ENCODE measurements at regions not wholly inside any gene's neighbourhood (a gene's known extent, or its start where the extent isn't known, plus 50 kb on each side); places are given as distances from the start of the nearest gene placed in this dataset.

GRCh38 chr3:10555263-10555662 is 49.9 kb upstream of the ATP2B2 start:
- peak; percentile 37 for DNase-seq (ENCODE audit: low spot score)

DNA sequence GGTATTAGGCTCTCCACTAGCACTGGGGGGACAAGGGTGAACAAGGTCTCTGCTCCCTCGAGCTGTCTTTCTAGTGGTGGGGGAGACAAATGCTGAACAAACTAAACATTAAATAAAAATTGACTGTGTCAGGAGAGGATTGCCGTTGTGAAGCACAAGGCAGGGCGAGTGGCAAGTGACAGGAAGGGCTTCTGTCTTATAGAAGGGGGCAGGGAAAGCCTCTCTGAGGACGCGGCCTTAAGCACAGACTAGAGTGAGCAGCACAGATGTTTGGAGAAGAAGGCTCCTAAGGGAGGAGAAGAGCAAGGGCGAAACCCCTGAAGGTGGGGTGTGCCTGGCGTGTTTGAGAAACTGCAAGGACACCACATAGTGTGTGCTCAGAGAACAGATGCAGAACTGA is 50.9 kb upstream of the ATP2B2 start:
- DNase-seq (ENCODE audit: low spot score) = peak; percentile 34

DNA sequence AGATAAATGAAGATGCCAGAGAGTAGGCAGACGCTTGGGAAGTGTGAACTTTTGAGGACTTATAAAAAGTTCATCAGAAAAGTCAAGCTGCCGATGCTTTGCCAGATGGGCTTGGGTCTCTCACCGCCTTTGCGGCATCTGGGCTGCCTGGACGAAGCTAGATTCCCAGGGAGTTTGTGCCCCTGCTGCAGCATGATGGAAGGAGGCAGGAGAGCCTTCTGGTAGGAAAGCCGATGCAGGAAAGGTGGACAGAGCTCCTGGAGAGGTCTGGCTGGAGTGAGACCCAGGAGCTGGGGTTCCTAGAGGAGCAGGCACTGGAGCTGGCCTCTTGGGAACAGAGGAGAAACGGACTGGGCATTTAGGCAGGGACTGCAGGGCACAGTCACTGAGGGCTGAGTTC is 51.9 kb upstream of the ATP2B2 start:
- DNase-seq (ENCODE audit: low spot score) = peak; percentile 42

DNA sequence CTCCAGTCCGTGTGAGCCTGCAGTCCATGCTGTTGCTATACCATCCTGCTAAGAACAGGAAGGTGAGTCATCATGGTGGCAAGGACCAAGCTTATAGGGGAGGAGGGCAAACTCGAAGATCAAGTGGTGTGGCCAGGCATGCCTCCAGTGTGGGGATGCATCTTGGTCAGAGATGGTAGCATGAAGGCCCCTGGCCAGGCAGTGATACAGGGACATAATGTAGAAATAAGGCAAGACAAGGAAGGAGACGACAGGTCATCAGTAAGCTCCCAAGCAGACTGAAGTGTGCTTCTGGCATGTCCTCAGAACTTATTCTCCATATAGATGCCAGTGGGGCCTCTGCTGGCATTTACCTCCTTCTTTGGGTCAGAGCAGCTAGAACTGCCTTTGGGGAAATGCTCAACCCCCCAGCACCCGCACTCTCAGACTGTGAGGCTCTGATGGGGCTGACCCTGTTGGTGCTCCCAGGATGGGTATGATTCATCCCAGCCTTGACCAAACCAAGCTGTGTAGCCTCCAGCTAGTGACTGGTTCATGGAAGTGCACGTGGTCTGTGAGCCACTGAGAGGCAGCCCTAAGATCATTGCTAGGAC is 52.5 kb upstream of the ATP2B2 start:
- peak; percentile 28 for DNase-seq (ENCODE audit: low spot score)

DNA sequence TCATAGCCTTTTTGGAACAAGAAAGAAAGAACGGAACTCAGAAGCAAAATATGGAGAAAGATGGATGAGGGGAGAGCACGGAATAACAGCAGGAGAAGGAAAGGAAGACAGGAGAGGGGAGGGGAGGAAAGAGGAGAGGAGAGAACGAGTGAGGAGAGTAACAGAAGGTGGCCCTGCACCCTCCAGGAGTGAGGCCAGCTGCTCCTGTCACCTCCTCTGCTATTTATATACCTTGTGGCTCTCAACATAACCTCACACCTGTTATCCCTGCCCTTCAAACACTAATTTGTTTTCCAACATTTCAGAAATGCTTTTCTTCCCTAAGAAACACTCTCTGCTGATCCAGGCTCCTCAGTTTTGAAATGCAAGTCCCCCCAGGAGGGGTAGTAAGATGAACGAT is 53.4 kb upstream of the ATP2B2 start:
- peak; percentile 18 for DNase-seq (ENCODE audit: low spot score)

GRCh38 chr3:10560060-10560861 is 54.9 kb upstream of the ATP2B2 start:
- peak; percentile 22 for DNase-seq (ENCODE audit: low spot score)

GRCh38 chr3:10561162-10561945 is 56.0 kb upstream of the ATP2B2 start:
- DNase-seq (ENCODE audit: low spot score) = peak; percentile 12

GRCh38 chr3:10561946-10562560 is 56.7 kb upstream of the ATP2B2 start:
- no peak for DNase-seq (ENCODE audit: low spot score)

DNA sequence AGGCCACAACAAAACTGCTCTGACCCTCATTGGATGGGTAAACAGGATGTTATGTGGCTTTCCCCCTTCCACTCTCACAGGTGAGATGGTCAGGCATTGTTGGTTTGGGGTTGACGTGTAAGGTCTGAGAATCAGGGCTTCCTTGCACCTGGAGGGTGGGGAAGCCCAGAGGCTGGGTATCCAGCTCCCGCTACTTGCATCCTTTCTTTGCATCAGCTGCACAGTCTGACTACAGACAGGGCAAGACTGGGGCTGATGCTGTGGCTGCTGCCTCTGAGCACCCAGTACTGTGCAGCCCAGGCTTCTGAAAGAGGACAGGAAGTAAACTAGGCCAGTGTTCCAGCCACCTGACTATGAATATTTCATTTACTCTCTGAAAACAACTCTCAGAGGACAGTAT is 58.0 kb upstream of the ATP2B2 start:
- DNase-seq (ENCODE audit: low spot score) = no peak

DNA sequence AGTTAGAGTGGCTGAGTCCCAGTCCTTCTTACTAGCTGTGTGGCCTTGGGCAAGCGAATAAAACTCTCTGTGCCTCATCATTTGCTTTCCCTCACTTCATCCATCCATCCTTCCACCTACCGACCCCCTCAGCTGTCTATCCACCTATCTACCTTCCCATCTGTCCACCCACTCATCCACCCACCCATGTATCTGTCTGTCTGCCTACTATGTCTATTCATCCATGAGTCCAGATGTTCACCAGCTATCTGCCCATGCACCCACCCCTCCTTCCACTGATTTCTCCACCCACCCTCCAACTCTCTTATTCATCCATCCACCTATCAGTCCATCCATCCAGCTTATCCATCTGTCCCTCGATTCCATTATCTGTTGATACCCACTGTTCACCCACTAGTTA is 60.4 kb upstream of the ATP2B2 start:
- DNase-seq (ENCODE audit: low spot score) = no peak

DNA sequence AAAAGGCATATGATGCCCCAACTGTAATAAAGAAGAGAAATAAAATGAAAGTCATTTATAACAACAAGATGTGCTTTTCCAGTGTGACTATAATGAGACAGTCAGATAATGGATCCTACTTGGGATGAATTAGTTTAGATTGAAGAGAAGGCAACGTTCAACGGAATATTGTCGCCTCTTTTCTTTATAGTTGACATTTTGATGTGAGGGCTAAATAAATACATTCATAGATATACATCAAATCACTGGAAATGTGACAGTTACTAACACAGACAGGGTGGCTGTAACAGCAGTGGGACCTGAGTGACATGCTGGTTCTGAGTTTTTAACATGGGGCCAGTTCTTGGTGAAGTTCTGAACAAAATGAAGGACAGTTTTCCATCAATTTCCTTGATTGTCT is 61.1 kb upstream of the ATP2B2 start:
- no peak for DNase-seq (ENCODE audit: low spot score)

DNA sequence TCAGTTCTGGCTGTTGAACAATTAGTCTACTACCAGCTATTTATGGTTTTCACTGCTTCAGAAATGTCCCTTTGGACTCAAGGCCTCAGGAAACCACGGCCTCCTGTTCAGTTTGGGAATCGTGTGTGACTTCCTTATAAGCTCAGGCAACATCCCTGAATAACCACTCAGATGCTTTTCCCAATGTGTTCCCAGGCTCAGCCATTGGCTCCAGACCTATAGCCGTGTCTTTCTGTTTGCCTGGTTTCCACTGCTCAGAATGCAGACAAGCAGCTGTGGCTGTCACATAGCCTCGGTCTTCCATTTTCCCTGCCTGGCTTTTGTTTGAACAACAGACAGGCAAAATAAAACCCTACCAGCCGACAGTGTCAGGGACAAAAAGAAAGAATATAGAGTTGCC is 63.2 kb upstream of the ATP2B2 start:
- DNase-seq (ENCODE audit: low spot score) = no peak

- DNase-seq (ENCODE audit: low spot score) = no peak
Measured at GRCh38 chr3:10570196-10570946, 65.0 kb upstream of the ATP2B2 start.

DNA sequence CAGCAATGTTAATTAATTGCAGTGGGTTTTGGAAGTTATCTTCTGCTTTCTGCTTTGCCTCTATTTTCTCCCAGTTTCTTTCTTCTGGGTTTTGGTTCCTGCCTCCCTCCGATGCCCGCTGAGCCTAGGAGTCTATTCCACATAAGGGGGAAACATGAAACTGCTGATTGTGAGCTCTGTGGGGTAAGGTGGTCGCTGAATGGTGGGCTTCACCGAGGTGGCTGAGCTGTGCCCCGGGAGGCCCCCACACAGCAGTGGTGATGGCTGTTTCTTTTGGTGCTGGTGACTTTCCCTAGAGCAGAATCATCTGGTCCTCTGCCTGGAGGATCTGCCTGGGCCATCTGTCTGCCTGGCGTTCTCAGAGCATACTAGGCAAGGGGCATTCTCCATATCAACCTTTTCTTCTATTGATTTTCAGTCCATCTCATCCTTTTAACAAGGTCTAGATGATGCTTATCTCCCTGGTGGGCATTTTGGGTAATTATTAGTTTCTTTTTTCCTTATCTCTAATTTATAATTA is 68.8 kb upstream of the ATP2B2 start:
- no peak for DNase-seq (ENCODE audit: low spot score)

DNA sequence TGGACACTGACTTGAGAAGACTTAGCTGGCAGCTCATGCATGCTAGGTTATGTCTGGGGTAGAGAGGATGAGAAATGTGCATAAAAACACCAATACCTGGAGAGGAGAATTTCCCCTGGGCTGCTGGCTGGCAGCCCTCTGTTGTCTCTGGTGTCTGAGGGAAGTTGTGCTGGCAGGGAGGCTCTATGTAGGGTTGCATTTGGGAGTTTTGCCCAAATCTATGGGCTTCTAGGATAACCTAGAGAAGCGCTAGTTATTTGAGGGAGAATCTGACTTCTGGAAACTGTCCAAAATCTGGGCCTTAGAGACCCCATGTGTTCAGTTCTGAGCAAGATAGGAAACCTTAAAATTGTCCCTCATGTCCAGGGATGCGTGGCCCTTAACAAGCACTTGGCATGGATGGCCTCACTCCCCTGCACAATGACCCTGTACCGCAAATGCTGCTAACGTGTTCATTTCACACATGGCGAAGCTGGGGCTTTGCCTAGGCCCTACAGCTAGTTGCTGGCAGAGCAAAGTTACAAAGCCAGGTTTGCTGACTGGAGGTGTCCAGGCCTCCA is 70.3 kb upstream of the ATP2B2 start:
- DNase-seq (ENCODE audit: low spot score) = no peak

- DNase-seq (ENCODE audit: low spot score) = no peak
Measured at GRCh38 chr3:10577486-10577885, 72.1 kb upstream of the ATP2B2 start.

GRCh38 chr3:10580426-10580825 is 75.0 kb upstream of the ATP2B2 start:
- no peak for DNase-seq (ENCODE audit: low spot score)

- DNase-seq (ENCODE audit: low spot score) = no peak
Measured at GRCh38 chr3:10581251-10581650, 75.9 kb upstream of the ATP2B2 start.

DNA sequence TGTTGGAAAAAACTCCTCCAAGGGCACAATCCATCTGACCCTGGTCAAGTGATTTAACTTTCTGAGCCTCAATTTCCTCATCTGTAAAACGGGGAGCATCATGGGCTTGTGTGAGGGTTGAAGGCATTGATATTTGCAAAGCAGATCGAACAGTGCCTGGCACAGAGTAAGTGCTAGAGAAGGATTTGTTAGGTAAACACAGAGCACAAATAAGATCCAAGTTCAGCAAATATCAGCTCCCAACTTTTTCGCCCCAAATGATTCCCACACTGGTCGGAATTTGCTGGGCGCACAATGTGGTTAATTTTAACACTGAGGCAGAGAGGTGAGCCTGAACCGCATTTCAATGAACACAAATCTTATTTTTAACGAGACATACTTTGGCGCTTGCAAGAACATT is 76.3 kb upstream of the ATP2B2 start:
- no peak for DNase-seq (ENCODE audit: low spot score)

DNA sequence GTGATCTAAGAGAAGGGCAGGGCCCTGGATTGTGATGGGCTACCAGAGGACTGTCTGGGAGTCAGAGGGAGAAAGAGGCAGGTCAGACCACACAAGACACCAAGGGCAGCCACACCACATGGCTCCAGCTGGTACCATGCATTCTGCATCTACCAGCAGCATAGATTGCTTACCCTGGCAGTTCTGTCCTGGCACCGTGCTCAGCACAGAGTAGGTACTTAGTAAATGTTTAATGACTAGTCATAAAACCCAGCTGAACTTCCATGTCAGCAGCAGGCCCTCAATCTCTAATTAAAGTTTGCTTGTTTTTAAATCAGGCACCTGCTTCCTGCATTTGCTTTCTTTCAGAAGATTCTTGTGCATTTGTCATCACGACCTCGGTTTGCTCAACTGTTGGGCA is 77.3 kb upstream of the ATP2B2 start:
- DNase-seq (ENCODE audit: low spot score) = no peak
